HCT116 (cell line): ENCODE measurements at regions not wholly inside any gene's neighbourhood (a gene's known extent, or its start where the extent isn't known, plus 50 kb on each side); places are given as distances from the start of the nearest gene placed in this dataset.

Source experiments
- ATAC-seq: fragments of 200-7000 bp; cut with Tn5 transposase; 2 replicates; pipeline ENCODE4 v1.9.1; 2020; ENCODE audit warnings: mild to moderate bottlenecking, moderate library complexity
- BruUV-seq: library from RNA; stranded (reverse); fragments of 400-500 nt; replicated peaks from 2 replicates; lab custom pipeline; 2021; lab: Mats Ljungman, UMichigan
- CTCF ChIA-PET: fragments of 300-600 bp; sonication (Branson Sonifier 250); formaldehyde crosslinking; loops from one replicate; lab custom pipeline; 2021; ENCODE audit warnings: antibody characterized with exemption; lab: Charles Lee
- POLR2A ChIA-PET: fragments of 300-600, 350-600 bp; sonication (Branson Sonifier 250); formaldehyde crosslinking; loops from one replicate; lab custom pipeline; 2021; ENCODE audit warnings: antibody characterized with exemption; lab: Charles Lee
- RAD21 ChIA-PET, 2 experiments: fragments of 300-600 bp; sonication (Branson Sonifier 250); formaldehyde crosslinking; loops; one replicate each; lab custom pipeline; 2023; ENCODE audit warnings: low total read pairs in 2 of 2; ENCODE audit not compliant: uncharacterized antibody in 2 of 2, unreplicated experiment in 2 of 2, low non-redundant PET in 1 of 2; lab: Charles Lee
- DNase-seq: peaks from one replicate; pipeline ENCODE4 v3.0.0-alpha.2; 2010; ENCODE audit warnings: low read depth, low spot score
- H2AFZ ChIP-seq: fragments of 200-600 bp; shearing (Covaris generic), sonication (generic); 2 replicates; pipeline ENCODE4 v1.6.1; 2017; ENCODE audit warnings: low read depth, mixed run types, mixed read lengths, antibody characterized with exemption, low read length; ENCODE audit not compliant: poor library complexity, severe bottlenecking
- H3K27ac ChIP-seq: 2 replicates; pipeline ENCODE4 v1.5.1; 2012; ENCODE audit warnings: low read depth, low read length
- H3K27me3 ChIP-seq: fragments of 200-600 bp; sonication (generic); 2 replicates; pipeline ENCODE4 v1.6.1; 2016; ENCODE audit warnings: mixed run types, low read length, mixed read lengths; ENCODE audit not compliant: insufficient read depth
- H3K36me3 ChIP-seq, 2 experiments: fragments of 200-500 bp in 1 of 2; fragments of 200-600 bp in 1 of 2; sonication (Bioruptor generic) in 1 of 2; sonication (generic) in 1 of 2; 2 replicates each; pipeline versions ENCODE4 v1.5.1 to v1.6.1; 2014 to 2016; ENCODE audit warnings: low read length in 2 of 2, inconsistent platforms in 1 of 2, mixed read lengths in 1 of 2, mixed run types in 1 of 2; ENCODE audit not compliant: insufficient read depth in 2 of 2, control insufficient read depth in 1 of 2
- H3K4me1 ChIP-seq, 2 experiments: fragments of 200-600 bp in 1 of 2; sonication (generic) in 1 of 2; 2 replicates each; pipeline versions ENCODE4 v1.5.1 to v1.6.1; 2012 to 2017; ENCODE audit warnings: low read length in 2 of 2, inconsistent platforms in 1 of 2, mild to moderate bottlenecking in 1 of 2, mixed read lengths in 1 of 2, mixed run types in 1 of 2, moderate library complexity in 1 of 2; ENCODE audit not compliant: insufficient read depth in 2 of 2, control insufficient read depth in 1 of 2
- H3K4me2 ChIP-seq: fragments of 200-600 bp; sonication (generic); 2 replicates; pipeline ENCODE4 v1.6.1; 2017; ENCODE audit warnings: mixed run types, low read length, mixed read lengths
- H3K4me3 ChIP-seq, 2 experiments: fragments of 200-600 bp in 1 of 2; sonication (generic) in 1 of 2; replicated peaks in 1 of 2; 2 replicates each; pipeline ENCODE4 v1.5.1; 2011 to 2016; ENCODE audit warnings: low read length in 2 of 2, control low read depth in 1 of 2, low read depth in 1 of 2, mild to moderate bottlenecking in 1 of 2, mixed read lengths in 1 of 2, mixed run types in 1 of 2
- H3K79me2 ChIP-seq: fragments of 200-600 bp; sonication (generic); 2 replicates; pipeline ENCODE4 v1.6.1; 2017; ENCODE audit warnings: mild to moderate bottlenecking, mixed run types, low read length, moderate library complexity, mixed read lengths; ENCODE audit not compliant: insufficient read depth
- H3K9ac ChIP-seq: fragments of 200-600 bp; sonication (generic); 2 replicates; pipeline ENCODE4 v1.6.1; 2016; ENCODE audit warnings: low read length, mixed read lengths
- H3K9me2 ChIP-seq: fragments of 200-600 bp; sonication (generic), shearing (Covaris generic); 2 replicates; pipeline ENCODE4 v1.6.1; 2017; ENCODE audit warnings: mixed run types, mild to moderate bottlenecking, moderate library complexity; ENCODE audit not compliant: insufficient read depth
- H3K9me3 ChIP-seq, 2 experiments: fragments of 200-500 bp in 1 of 2; fragments of 200-600 bp in 1 of 2; sonication (Bioruptor generic) in 1 of 2; sonication (generic) in 1 of 2; 2 replicates each; pipeline ENCODE4 v1.6.1; 2014 to 2017; ENCODE audit warnings: low read length in 2 of 2, mixed read lengths in 2 of 2, inconsistent platforms in 1 of 2, low read depth in 1 of 2, mild to moderate bottlenecking in 1 of 2, mixed run types in 1 of 2, moderate library complexity in 1 of 2; ENCODE audit not compliant: control insufficient read depth in 1 of 2, insufficient read depth in 1 of 2
- H4K20me1 ChIP-seq: fragments of 200-600 bp; sonication (generic), shearing (Covaris generic); 2 replicates; pipeline ENCODE4 v1.6.1; 2017; ENCODE audit warnings: mixed run types, mild to moderate bottlenecking, moderate library complexity; ENCODE audit not compliant: insufficient read depth
- ATF3 ChIP-seq: IDR thresholded peaks from 2 replicates; pipeline ENCODE4 v1.6.1; 2012
- CTCF ChIP-seq, 3 experiments: fragments of 200-600 bp in 1 of 3; sonication (generic) in 1 of 3; IDR thresholded peaks in 2 of 3; conservative IDR thresholded peaks in 1 of 3; 2 replicates each; pipeline ENCODE4 v1.5.1; 2012 to 2017; ENCODE audit warnings: low read depth in 2 of 3, low read length in 2 of 3, antibody characterized with exemption in 1 of 3, borderline replicate concordance in 1 of 3, control low read depth in 1 of 3, mild to moderate bottlenecking in 1 of 3, mixed read lengths in 1 of 3, mixed run types in 1 of 3, moderate library complexity in 1 of 3; ENCODE audit not compliant: insufficient read depth in 1 of 3
- ELF1 ChIP-seq: IDR thresholded peaks from 2 replicates; pipeline ENCODE4 v1.6.1; 2012; ENCODE audit warnings: low read depth, borderline replicate concordance
- EZH2 ChIP-seq: fragments of 200-600 bp; sonication (generic); IDR thresholded peaks from 2 replicates; pipeline ENCODE4 v1.6.1; 2017; ENCODE audit warnings: antibody characterized with exemption, mixed run types
- FOSL1 ChIP-seq: IDR thresholded peaks from 2 replicates; pipeline ENCODE4 v1.6.1; 2012; ENCODE audit warnings: low read depth
- POLR2AphosphoS5 ChIP-seq: IDR thresholded peaks from 2 replicates; pipeline ENCODE4 v1.6.1; 2011; ENCODE audit warnings: mild to moderate bottlenecking, low read depth, low read length, moderate library complexity
- REST ChIP-seq: IDR thresholded peaks from 2 replicates; pipeline ENCODE4 v1.6.1; 2012; ENCODE audit warnings: low read depth
- SIN3A ChIP-seq: IDR thresholded peaks from 2 replicates; pipeline ENCODE4 v1.6.1; 2012; ENCODE audit warnings: low read depth
- SP1 ChIP-seq: IDR thresholded peaks from 2 replicates; pipeline ENCODE4 v1.6.1; 2012; ENCODE audit warnings: low read depth
- SRF ChIP-seq: IDR thresholded peaks from 2 replicates; pipeline ENCODE4 v1.6.1; 2012; ENCODE audit warnings: low read depth
- TCF7L2 ChIP-seq: IDR thresholded peaks from 2 replicates; pipeline ENCODE4 v1.7.0; 2011; ENCODE audit warnings: borderline replicate concordance, inconsistent platforms; ENCODE audit not compliant: insufficient read depth, insufficient read length; ENCODE audit errors: extremely low read depth
- YY1 ChIP-seq: IDR thresholded peaks from 2 replicates; pipeline ENCODE4 v1.6.1; 2011; ENCODE audit warnings: low read length, low read depth, moderate library complexity, mild to moderate bottlenecking; ENCODE audit not compliant: insufficient replicate concordance; ENCODE audit errors: extremely low read depth
- ZFX ChIP-seq: fragments of 450-650 bp; IDR thresholded peaks from 2 replicates; pipeline ENCODE4 v1.6.1; 2017
- ZNF274 ChIP-seq: fragments of 200-500 bp; sonication (Bioruptor generic); IDR thresholded peaks from 2 replicates; pipeline ENCODE4 v1.6.1; 2014; ENCODE audit warnings: mild to moderate bottlenecking, low read depth, low read length, inconsistent platforms
- intact Hi-C: fragments of 100-400 bp; cut with micrococcal nuclease; formaldehyde crosslinking; loops from 2 replicates; pipeline ENCODE4 v1.10.0; 2022

- BruUV-seq = no TSS peak
- Histone ChIP-seq H3K27ac (no peak overlapping the region), H3K79me2 (no peaks in the 10 kb centered on the region), H3K36me3 (no peaks in the 10 kb centered on the region), H3K4me3 (no peak overlapping the region), H2AFZ (no peak overlapping the region), H3K27me3 (no peaks in the 10 kb centered on the region), H3K9ac (no peak overlapping the region), H4K20me1 (no peaks in the 10 kb centered on the region), H3K4me1 (no peaks in the 10 kb centered on the region), H3K9me3 (no peaks in the 10 kb centered on the region), H3K9me2 (no peaks in the 10 kb centered on the region), H3K4me2 (no peak overlapping the region)
- TF ChIP-seq FOSL1 = no peak
- TF ChIP-seq ATF3 = no peak
- TF ChIP-seq SP1 = no peak
- no peak for TF ChIP-seq POLR2AphosphoS5
- no peak for TF ChIP-seq REST
- no peak for TF ChIP-seq CTCF (IDR thresholded peaks at IDR 0.05 in 2 of 3, conservative IDR thresholded peaks at IDR 0.05 in 1 of 3; ENCODE audit: borderline replicate concordance in 1 of 3, insufficient read depth in 1 of 3, low read depth in 2 of 3, low read length in 2 of 3)
- TF ChIP-seq ELF1 = no peak
- no peak for TF ChIP-seq SIN3A
- TF ChIP-seq ZFX = no peak
- no peak for TF ChIP-seq YY1
- no peak for TF ChIP-seq SRF
- no peak for TF ChIP-seq ZNF274
- TF ChIP-seq EZH2 = no peak
- TF ChIP-seq TCF7L2 = no peak
- ATAC-seq (no peak), DNase-seq (no peak)
- RAD21 ChIA-PET = no interaction called here
- intact Hi-C loops = no loop called here
- CTCF ChIA-PET = no interaction called here
- POLR2A ChIA-PET = no interaction called here
Measured at GRCh38 chr12:89033062-89033461, 319.2 kb downstream of the DUSP6 start.
